Endothelial cell of umbilical vein (primary cell): ENCODE measurements at regions not wholly inside any gene's neighbourhood (a gene's known extent, or its start where the extent isn't known, plus 50 kb on each side); places are given as distances from the start of the nearest gene placed in this dataset.

Experiments used
- BruUV-seq: library from RNA; stranded (reverse); fragments of 400-500 nt; replicated peaks from 2 replicates; lab custom pipeline; 2021; lab: Mats Ljungman, UMichigan
- CTCF ChIA-PET: fragments of 300-600, 350-600 bp; sonication (Branson Sonifier 250); formaldehyde crosslinking; loops from one replicate; lab custom pipeline; 2021; ENCODE audit warnings: antibody characterized with exemption, inconsistent platforms; lab: Charles Lee
- POLR2A ChIA-PET: fragments of 300-600, 350-600 bp; sonication (Branson Sonifier 250); formaldehyde crosslinking; loops from one replicate; lab custom pipeline; 2021; ENCODE audit warnings: antibody characterized with exemption, inconsistent platforms; lab: Charles Lee
- DNase-seq: peaks from one replicate; pipeline ENCODE4 v3.0.0-alpha.2; 2011; ENCODE audit warnings: low read depth, low spot score
- FAIRE-seq: peaks from 2 replicates; lab custom pipeline; 2011; peaks lifted over from hg19 to GRCh38; lab: Jason Lieb, UNC
- H2AFZ ChIP-seq: 2 replicates; pipeline ENCODE4 v1.6.0; 2012; ENCODE audit warnings: low read depth, low read length, control low read depth, inconsistent platforms
- H3K27ac ChIP-seq: 2 replicates; pipeline ENCODE4 v1.5.1; 2011; ENCODE audit warnings: low read depth, mild to moderate bottlenecking, control low read depth, low read length, moderate library complexity; ENCODE audit not compliant: insufficient read depth
- H3K27me3 ChIP-seq, 2 experiments: 2 replicates each; pipeline versions ENCODE4 v1.6.0 to v1.6.1; 2011; ENCODE audit warnings: low read length in 2 of 2, mixed read lengths in 1 of 2; ENCODE audit not compliant: control insufficient read depth in 2 of 2, insufficient read depth in 2 of 2
- H3K36me3 ChIP-seq, 2 experiments: 2 replicates in 1 of 2; 3 replicates in 1 of 2; pipeline ENCODE4 v1.5.1; 2011; ENCODE audit warnings: low read length in 2 of 2, mild to moderate bottlenecking in 1 of 2, moderate library complexity in 1 of 2; ENCODE audit not compliant: control insufficient read depth in 2 of 2, insufficient read depth in 2 of 2; ENCODE audit errors: extremely low read depth in 1 of 2
- H3K4me1 ChIP-seq: 3 replicates; pipeline ENCODE4 v1.5.1; 2011; ENCODE audit warnings: mild to moderate bottlenecking, low read length; ENCODE audit not compliant: control insufficient read depth, insufficient read depth; ENCODE audit errors: extremely low read depth
- H3K4me2 ChIP-seq: 2 replicates; pipeline ENCODE4 v1.6.1; 2011; ENCODE audit warnings: low read length, control low read depth, mixed read lengths; ENCODE audit not compliant: insufficient read depth
- H3K4me3 ChIP-seq, 3 experiments: fragments of 200-600 bp in 1 of 3; sonication (generic), shearing (Covaris generic) in 1 of 3; replicated peaks in 1 of 3; 2 replicates each; pipeline ENCODE4 v1.5.1; 2011 to 2016; ENCODE audit warnings: control low read depth in 3 of 3, low read length in 3 of 3, mild to moderate bottlenecking in 2 of 3, inconsistent platforms in 1 of 3, low read depth in 1 of 3, moderate library complexity in 1 of 3; ENCODE audit not compliant: insufficient read depth in 1 of 3
- H3K79me2 ChIP-seq: 2 replicates; pipeline ENCODE4 v1.6.0; 2012; ENCODE audit warnings: low read length, inconsistent platforms; ENCODE audit not compliant: control insufficient read depth, insufficient read depth
- H3K9ac ChIP-seq: replicated peaks from 2 replicates; pipeline ENCODE3; 2011; ENCODE audit warnings: low read length, control low read depth; ENCODE audit not compliant: insufficient read depth; ENCODE audit errors: extremely low read depth
- H3K9me1 ChIP-seq: replicated peaks from 3 replicates; pipeline ENCODE4 v1.6.0; 2011; ENCODE audit warnings: mild to moderate bottlenecking, low read length; ENCODE audit not compliant: control insufficient read depth, insufficient read depth; ENCODE audit errors: extremely low read depth
- H3K9me3 ChIP-seq: replicated peaks from 2 replicates; pipeline ENCODE4 v1.5.1; 2012; ENCODE audit warnings: low read length, inconsistent platforms; ENCODE audit not compliant: control insufficient read depth, insufficient read depth
- H4K20me1 ChIP-seq: replicated peaks from 2 replicates; pipeline ENCODE3; 2011; ENCODE audit warnings: mild to moderate bottlenecking, low read length; ENCODE audit not compliant: control insufficient read depth, insufficient read depth; ENCODE audit errors: extremely low read depth
- CTCF ChIP-seq, 2 donors: IDR thresholded peaks; 1 replicate in 1 of 2; 2 replicates in 1 of 2; pipeline ENCODE4 v1.5.1; 2011; ENCODE audit warnings: low read length in 2 of 2, mild to moderate bottlenecking in 2 of 2, moderate library complexity in 2 of 2, control low read depth in 1 of 2, inconsistent platforms in 1 of 2, low read depth in 1 of 2; ENCODE audit not compliant: insufficient read depth in 1 of 2; ENCODE audit errors: extremely low read depth in 1 of 2
- EZH2 ChIP-seq: IDR thresholded peaks from 2 replicates; pipeline ENCODE4 v1.6.1; 2012; ENCODE audit warnings: borderline replicate concordance, low read depth, mild to moderate bottlenecking, moderate library complexity, low read length, inconsistent platforms; ENCODE audit not compliant: severe bottlenecking
- FOS ChIP-seq: IDR thresholded peaks from 2 replicates; pipeline ENCODE4 v1.6.1; 2011; ENCODE audit warnings: mild to moderate bottlenecking, low read length, moderate library complexity, borderline replicate concordance; ENCODE audit not compliant: insufficient read depth
- GATA2 ChIP-seq: IDR thresholded peaks from 2 replicates; pipeline ENCODE4 v1.7.0; 2011; ENCODE audit warnings: low read depth, mild to moderate bottlenecking, moderate library complexity, mixed read lengths, low read length; ENCODE audit not compliant: insufficient read length, insufficient read depth
- JUN ChIP-seq: IDR thresholded peaks from 2 replicates; pipeline ENCODE4 v1.6.1; 2011; ENCODE audit warnings: borderline replicate concordance, low read depth; ENCODE audit not compliant: insufficient read length, insufficient read depth
- MAX ChIP-seq: IDR thresholded peaks from 2 replicates; pipeline ENCODE4 v1.6.1; 2011; ENCODE audit not compliant: insufficient read depth, insufficient read length
- MYC ChIP-seq: IDR thresholded peaks from one replicate; pipeline ENCODE4 v1.6.1; 2011; ENCODE audit warnings: mild to moderate bottlenecking, low read depth, low read length
- POLR2A ChIP-seq: IDR thresholded peaks from 2 replicates; pipeline ENCODE4 v1.6.1; 2012; ENCODE audit warnings: low read depth, mild to moderate bottlenecking, control low read depth, low read length
- POLR2AphosphoS5 ChIP-seq: IDR thresholded peaks from 2 replicates; pipeline ENCODE4 v1.6.1; 2012; ENCODE audit warnings: low read depth, mild to moderate bottlenecking, control low read depth, low read length, moderate library complexity; ENCODE audit not compliant: insufficient read depth
- dilution Hi-C: fragments of 300-500 bp; cut with MboI; formaldehyde crosslinking; loops from one replicate; pipeline ENCODE4 v1.15.0; 2019; ENCODE audit warnings: low sequenced_read_pairs; ENCODE audit not compliant: extremely low pct_ligation_motif_present
- intact Hi-C: fragments of 100-400 bp; cut with micrococcal nuclease; formaldehyde crosslinking; loops from one replicate; pipeline ENCODE4 v1.10.0; 2022

- DNase-seq: no peak
- Histone ChIP-seq H2AFZ (no peak overlapping the region), H3K79me2 (no peaks in the 10 kb centered on the region), H3K9me1 (no peaks in the 10 kb centered on the region), H3K9me3 (no peaks in the 10 kb centered on the region), H3K4me1 (no peaks in the 10 kb centered on the region), H4K20me1 (no peaks in the 10 kb centered on the region), H3K4me3 (no peak overlapping the region), H3K27me3 (peaks cover 0 to 2% of the 10 kb centered on the region in 2 experiments), H3K27ac (no peak overlapping the region), H3K9ac (no peak overlapping the region), H3K36me3 (no peaks in the 10 kb centered on the region), H3K4me2 (no peak overlapping the region)
- POLR2A ChIA-PET: no interaction called here
- no peak for FAIRE-seq
- no TSS peak for BruUV-seq
- dilution Hi-C loops (no loop called here), intact Hi-C loops (no loop called here)
- CTCF ChIA-PET: interaction anchor here (1.0 kb wide), 1 partner anchor 9 kb away, joined by 4 read pairs; no protein-coding TSS in a partner anchor
- TF ChIP-seq MAX: no peak
- TF ChIP-seq GATA2: no peak
- no peak for TF ChIP-seq MYC
- TF ChIP-seq POLR2AphosphoS5: no peak
- no peak for TF ChIP-seq JUN
- no peak for TF ChIP-seq POLR2A
- TF ChIP-seq EZH2: no peak
- no peak for TF ChIP-seq CTCF (IDR thresholded peaks at IDR 0.05; ENCODE audit: extremely low read depth in 1 of 2, insufficient read depth in 1 of 2, low read depth in 1 of 2, low read length in 2 of 2)
- no peak for TF ChIP-seq FOS
These were observed 117.5 kb upstream of the IQCM start for GRCh38 chr4:149933120-149933519.
